GM20000 (cell line): ENCODE measurements at regions not wholly inside any gene's neighbourhood (a gene's known extent, or its start where the extent isn't known, plus 50 kb on each side); places are given as distances from the start of the nearest gene placed in this dataset.

Source experiments
- DNase-seq: peaks from one replicate; pipeline ENCODE4 v3.0.0; 2012; ENCODE audit warnings: low spot score
- CTCF ChIP-seq: IDR thresholded peaks from 2 replicates; pipeline ENCODE4 v1.5.1; 2012; ENCODE audit warnings: mild to moderate bottlenecking, control low read depth; ENCODE audit errors: extremely low read depth, missing control alignments

GRCh38 chr3:72145506-72146380 lies 360.8 kb upstream of the PROK2 start:
- TF ChIP-seq CTCF = no peak
- no peak for DNase-seq

- no peak for TF ChIP-seq CTCF
- DNase-seq = peak; percentile 45
Measured at GRCh38 chr3:72144773-72145505, 360.0 kb upstream of the PROK2 start.

DNA sequence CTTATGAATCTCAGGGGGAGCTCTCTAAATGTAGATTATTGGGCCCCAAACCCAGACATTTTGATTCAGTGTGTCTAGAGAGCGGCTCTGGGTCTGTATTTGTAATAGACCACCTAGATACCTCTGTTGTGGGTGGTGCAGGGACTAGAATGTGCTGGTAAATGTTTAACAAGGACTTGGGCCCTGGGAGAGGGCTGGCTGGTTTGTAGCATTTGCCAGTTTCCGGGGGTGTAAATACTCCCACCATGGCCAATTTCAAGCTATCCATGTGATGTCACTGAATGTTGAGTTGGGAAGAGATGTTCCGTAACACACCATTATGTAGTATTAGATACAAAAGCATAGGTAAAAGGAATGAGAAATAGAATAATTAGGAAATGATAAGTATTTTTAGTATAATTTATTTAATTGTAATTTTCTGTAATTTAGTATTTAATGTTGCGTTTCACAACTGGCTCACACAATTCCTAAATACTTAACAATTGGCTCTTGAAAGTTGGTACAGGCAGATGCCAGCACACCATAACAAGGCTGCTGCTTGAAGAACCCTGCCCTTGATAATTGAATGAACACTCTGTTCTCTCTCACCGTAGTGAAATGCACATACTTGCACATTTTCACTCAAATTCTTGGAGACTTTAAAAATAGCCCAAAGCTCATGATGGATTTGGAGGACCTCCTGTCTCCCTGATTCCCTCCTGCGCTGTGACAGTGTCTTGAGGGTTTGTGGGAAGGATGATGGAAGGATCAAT lies 359.2 kb upstream of the PROK2 start:
- no peak for DNase-seq
- no peak for TF ChIP-seq CTCF

- no peak for DNase-seq
Measured at GRCh38 chr3:72143322-72143721, 358.4 kb upstream of the PROK2 start.

GRCh38 chr3:72142028-72142427 lies 357.1 kb upstream of the PROK2 start:
- DNase-seq = no peak
- TF ChIP-seq CTCF = no peak

More at GRCh38 chr3:72143322-72143721, 358.4 kb upstream of the PROK2 start:
- no peak for TF ChIP-seq CTCF

DNA sequence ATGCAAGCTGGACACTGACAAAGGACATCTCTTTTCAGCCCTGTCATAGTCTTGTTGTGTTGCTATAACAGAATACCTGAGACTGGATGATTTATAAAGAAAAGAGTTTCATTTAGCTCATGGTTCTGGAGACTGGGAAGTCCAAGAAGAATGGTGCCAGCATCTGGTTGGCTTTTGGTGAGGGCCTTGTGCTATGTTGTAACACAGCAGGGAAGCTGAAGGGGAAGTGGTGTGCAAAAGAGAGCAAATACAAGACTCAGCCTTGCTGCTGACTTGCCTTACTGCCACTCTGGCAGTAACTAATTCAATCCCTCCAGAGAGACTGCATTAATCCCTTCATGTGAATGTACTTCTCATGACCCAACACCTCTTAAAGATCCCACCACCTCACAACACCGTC lies 356.3 kb upstream of the PROK2 start:
- TF ChIP-seq CTCF = no peak
- no peak for DNase-seq
